Astrocyte of the cerebellum (primary cell): ENCODE measurements at regions not wholly inside any gene's neighbourhood (a gene's known extent, or its start where the extent isn't known, plus 50 kb on each side); places are given as distances from the start of the nearest gene placed in this dataset.
"Not testable (repeated sequence)": the region's sequence is repeated elsewhere in the genome, so short reads cannot be mapped to it uniquely, and the experiment has no call there.

Experiments
- DNase-seq: peaks from one replicate; pipeline ENCODE4 v3.0.0-alpha.2; 2011; ENCODE audit warnings: low read depth
- H3K4me3 ChIP-seq: 2 replicates; pipeline ENCODE4 v1.5.1; 2011; ENCODE audit warnings: mild to moderate bottlenecking, low read depth, low read length, moderate library complexity
- CTCF ChIP-seq: IDR thresholded peaks from 2 replicates; pipeline ENCODE4 v1.5.1; 2012; ENCODE audit warnings: low read length, low read depth, moderate library complexity, mild to moderate bottlenecking; ENCODE audit errors: missing control alignments
- in situ Hi-C: cut with HindIII; loops from 2 replicates; pipeline ENCODE4 v1.10.0; 2017; ENCODE audit warnings: low sequenced_read_pairs

- TF ChIP-seq CTCF, result no peak
- DNase-seq, result no peak
- no peak overlapping the region for H3K4me3 ChIP-seq
- in situ Hi-C loops, result no loop called here
Observed at GRCh38 chr15:81779181-81779580, 266.6 kb downstream of the MEX3B start.

GRCh38 chr15:81777546-81777945, 268.3 kb downstream of the MEX3B start:
- no peak for DNase-seq
- in situ Hi-C loops, result no loop called here
- no peak overlapping the region for H3K4me3 ChIP-seq
- no peak for TF ChIP-seq CTCF

- TF ChIP-seq CTCF, result no peak
- DNase-seq, result no peak
- in situ Hi-C loops, result no loop called here
- no peak overlapping the region for H3K4me3 ChIP-seq
Observed at GRCh38 chr15:81776976-81777375, 268.8 kb downstream of the MEX3B start.

GRCh38 chr15:81775779-81776178, 270.0 kb downstream of the MEX3B start:
- DNase-seq, H3K4me3 ChIP-seq, in situ Hi-C loops: not testable (repeated sequence)

- no peak overlapping the region for H3K4me3 ChIP-seq
- TF ChIP-seq CTCF, result no peak
- no peak for DNase-seq
- in situ Hi-C loops, result no loop called here
Observed at GRCh38 chr15:81774309-81774708, 271.5 kb downstream of the MEX3B start.

GRCh38 chr15:81768773-81769172, 277.0 kb downstream of the MEX3B start:
- TF ChIP-seq CTCF, result no peak
- no peak overlapping the region for H3K4me3 ChIP-seq
- in situ Hi-C loops, result no loop called here
- no peak for DNase-seq

GRCh38 chr15:81766829-81767475, 278.9 kb downstream of the MEX3B start:
- TF ChIP-seq CTCF, result no peak
- H3K4me3 ChIP-seq, result no peak overlapping the region
- DNase-seq, result no peak
- in situ Hi-C loops, result no loop called here
